HepG2 (cell line): ENCODE measurements at regions not wholly inside any gene's neighbourhood (a gene's known extent, or its start where the extent isn't known, plus 50 kb on each side); places are given as distances from the start of the nearest gene placed in this dataset.

Source experiments
- ETS1 ChIP-seq: sonication (generic); formaldehyde crosslinking; IDR thresholded peaks from 2 replicates; pipeline ENCODE4 v1.4.0; 2020; ENCODE audit warnings: missing genetic modification reagents
- GFI1 ChIP-seq: sonication (generic); formaldehyde crosslinking; IDR thresholded peaks from 2 replicates; pipeline ENCODE4 v1.5.0; 2020; ENCODE audit warnings: missing genetic modification reagents, mild to moderate bottlenecking, borderline replicate concordance
- HNRNPUL1 ChIP-seq: fragments of 200-400 bp; formaldehyde crosslinking; IDR thresholded peaks from 2 replicates; pipeline ENCODE4 v1.6.1; 2017; ENCODE audit warnings: low read depth, mild to moderate bottlenecking, low read length, moderate library complexity
- ISX ChIP-seq: sonication (generic); formaldehyde crosslinking; conservative IDR thresholded peaks from 2 replicates; pipeline ENCODE4 v1.5.0; 2020; ENCODE audit warnings: missing genetic modification reagents
- MAX ChIP-seq: IDR thresholded peaks from 2 replicates; pipeline ENCODE4 v1.6.1; 2012; ENCODE audit warnings: inconsistent platforms
- MTERF4 ChIP-seq: sonication (generic); formaldehyde crosslinking; IDR thresholded peaks from 2 replicates; pipeline ENCODE4 v1.8.0; 2023; ENCODE audit warnings: mild to moderate bottlenecking, missing genetic modification reagents
- ONECUT2 ChIP-seq: sonication (generic); formaldehyde crosslinking; IDR thresholded peaks from 2 replicates; pipeline ENCODE4 v1.4.0; 2020; ENCODE audit warnings: missing genetic modification reagents
- REXO4 ChIP-seq: sonication (generic); formaldehyde crosslinking; IDR thresholded peaks from 2 replicates; pipeline ENCODE4 v1.8.0; 2022; ENCODE audit warnings: missing genetic modification reagents, mild to moderate bottlenecking, borderline replicate concordance
- RFXANK ChIP-seq: IDR thresholded peaks from 2 replicates; pipeline ENCODE4 v1.6.1; 2016
- XBP1 ChIP-seq: sonication (generic); formaldehyde crosslinking; IDR thresholded peaks from 2 replicates; pipeline ENCODE4 v1.5.0; 2020; ENCODE audit warnings: missing genetic modification reagents
- ZEB1 ChIP-seq: IDR thresholded peaks from 2 replicates; pipeline ENCODE4 v1.6.1; 2012; ENCODE audit warnings: mild to moderate bottlenecking, low read depth, inconsistent platforms; ENCODE audit not compliant: insufficient replicate concordance
- ZFP37 ChIP-seq: sonication (generic); formaldehyde crosslinking; IDR thresholded peaks from 2 replicates; pipeline ENCODE4 v1.4.0; 2020; ENCODE audit warnings: missing genetic modification reagents, borderline replicate concordance
- ZNF143 ChIP-seq: sonication (generic); formaldehyde crosslinking; IDR thresholded peaks from 2 replicates; pipeline ENCODE4 v1.4.0; 2020; ENCODE audit warnings: missing genetic modification reagents
- ZNF3 ChIP-seq: IDR thresholded peaks from 2 replicates; pipeline ENCODE4 v1.7.0; 2017; ENCODE audit warnings: inconsistent platforms
- ZNF362 ChIP-seq: sonication (generic); formaldehyde crosslinking; IDR thresholded peaks from 2 replicates; pipeline ENCODE4 v1.4.0; 2020; ENCODE audit warnings: missing genetic modification reagents, mild to moderate bottlenecking, borderline replicate concordance
- ZNF432 ChIP-seq: sonication (generic); formaldehyde crosslinking; IDR thresholded peaks from 2 replicates; pipeline ENCODE4 v1.5.0; 2020; ENCODE audit warnings: missing genetic modification reagents, mild to moderate bottlenecking, borderline replicate concordance
- ZNF614 ChIP-seq: IDR thresholded peaks from 2 replicates; pipeline ENCODE4 v1.6.1; 2018; ENCODE audit warnings: missing biosample characterization, missing genetic modification reagents, inconsistent platforms, borderline replicate concordance
- ZNF770 ChIP-seq: sonication (generic); formaldehyde crosslinking; IDR thresholded peaks from 2 replicates; pipeline ENCODE4 v1.5.0; 2020; ENCODE audit warnings: mild to moderate bottlenecking, missing genetic modification reagents
- ZNF773 ChIP-seq: sonication (generic); formaldehyde crosslinking; IDR thresholded peaks from 2 replicates; pipeline ENCODE4 v1.4.0; 2020; ENCODE audit warnings: missing genetic modification reagents, borderline replicate concordance
- ZSCAN29 ChIP-seq: sonication (generic); formaldehyde crosslinking; conservative IDR thresholded peaks from 2 replicates; pipeline ENCODE4 v1.4.0; 2020; ENCODE audit warnings: mild to moderate bottlenecking, missing genetic modification reagents
- ZSCAN5A ChIP-seq: sonication (generic); formaldehyde crosslinking; IDR thresholded peaks from 2 replicates; pipeline ENCODE4 v1.8.0; 2022; ENCODE audit warnings: mild to moderate bottlenecking, missing genetic modification reagents, borderline replicate concordance

- no peak for TF ChIP-seq ZSCAN5A (CRISPR knock-in tag)
- no peak for TF ChIP-seq ZNF773 (CRISPR knock-in tag)
- no peak for TF ChIP-seq ZNF143 (CRISPR knock-in tag)
- peak; percentile 38; the same call in 1 of the 2 replicates for TF ChIP-seq ZNF770 (CRISPR knock-in tag)
- no peak for TF ChIP-seq RFXANK (CRISPR knock-in tag)
- TF ChIP-seq ZEB1: no peak
- TF ChIP-seq XBP1: no peak
- no peak for TF ChIP-seq ZNF3 (CRISPR knock-in tag)
- no peak for TF ChIP-seq HNRNPUL1
- peak; percentile 15; the same call in 1 of the 2 replicates for TF ChIP-seq MAX
- no peak for TF ChIP-seq ZNF432 (CRISPR knock-in tag)
- peak; percentile 74; the same call in 1 of the 2 replicates for TF ChIP-seq ZSCAN29 (CRISPR knock-in tag)
- TF ChIP-seq ETS1 (CRISPR knock-in tag): no peak
- TF ChIP-seq ZNF362 (CRISPR knock-in tag): no peak
- TF ChIP-seq ONECUT2: no peak
- no peak for TF ChIP-seq ZFP37 (CRISPR knock-in tag)
- TF ChIP-seq ZNF614 (CRISPR knock-in tag): no peak
- no peak for TF ChIP-seq ISX (CRISPR knock-in tag)
- TF ChIP-seq MTERF4 (CRISPR knock-in tag): no peak
- TF ChIP-seq GFI1 (CRISPR knock-in tag): peak; percentile 14; the same call in 1 of the 2 replicates
- TF ChIP-seq REXO4 (CRISPR knock-in tag): no peak
Observed at GRCh38 chr6:26223650-26224546, 136.7 kb downstream of the HFE start (continued).
